Mesothelial cell of epicardium (in vitro differentiated cells): ENCODE measurements at regions not wholly inside any gene's neighbourhood (a gene's known extent, or its start where the extent isn't known, plus 50 kb on each side); places are given as distances from the start of the nearest gene placed in this dataset.

Source experiments
- DNase-seq, 2 experiments: peaks; one replicate each; pipeline ENCODE4 v3.0.0; 2021; ENCODE audit warnings: low spot score in 2 of 2; ENCODE audit not compliant: unreplicated experiment in 2 of 2
- H3K27ac Mint-ChIP-seq: 2 replicates; pipeline ENCODE4 v1.8.0; 2021; ENCODE audit warnings: mixed read lengths
- H3K27me3 Mint-ChIP-seq: 2 replicates; pipeline ENCODE4 v1.8.0; 2021; ENCODE audit warnings: low read depth, mixed read lengths
- H3K36me3 Mint-ChIP-seq: 2 replicates; pipeline ENCODE4 v1.8.0; 2021; ENCODE audit warnings: mixed read lengths
- H3K4me1 Mint-ChIP-seq: 2 replicates; pipeline ENCODE4 v1.8.0; 2021; ENCODE audit warnings: mixed read lengths
- H3K4me3 Mint-ChIP-seq: 2 replicates; pipeline ENCODE4 v1.8.0; 2021; ENCODE audit warnings: mild to moderate bottlenecking, moderate library complexity, mixed read lengths
- H3K9me3 Mint-ChIP-seq: 2 replicates; pipeline ENCODE4 v1.8.0; 2021; ENCODE audit warnings: mixed read lengths
- TF ChIP-seq, protein P1 (sequence below): fragments of 200-600 bp; sonication (generic); IDR thresholded peaks from one replicate; pipeline ENCODE4 v1.5.0; 2021; ENCODE audit warnings: antibody characterized with exemption; ENCODE audit not compliant: unreplicated experiment

DNA sequence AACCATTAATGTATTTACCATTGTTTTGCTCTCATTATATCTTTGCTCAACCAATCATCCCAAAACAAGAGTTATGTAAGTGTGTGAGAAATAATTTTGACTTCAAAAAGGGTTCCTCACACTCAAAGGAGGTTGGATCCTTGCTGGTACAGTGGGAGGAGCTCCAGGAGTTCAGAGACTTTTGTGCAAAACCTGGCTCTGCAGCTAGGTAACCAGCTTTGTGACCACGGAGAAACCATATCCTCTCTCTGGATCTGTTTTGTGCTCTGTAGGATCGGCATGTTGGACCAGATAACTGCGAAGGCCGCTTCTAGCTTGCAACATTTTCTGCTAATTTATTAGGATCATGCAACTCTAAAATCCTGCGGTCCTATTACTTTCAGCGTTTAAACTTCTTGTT lies 128.6 kb upstream of the LIPC start:
- peaks cover 4% of the 10 kb centered on the region for H3K9me3 Mint-ChIP-seq
- H3K4me1 Mint-ChIP-seq, result peaks cover 9% of the 10 kb centered on the region
- H3K4me3 Mint-ChIP-seq, result no peak overlapping the region
- TF ChIP-seq, protein P1, sequence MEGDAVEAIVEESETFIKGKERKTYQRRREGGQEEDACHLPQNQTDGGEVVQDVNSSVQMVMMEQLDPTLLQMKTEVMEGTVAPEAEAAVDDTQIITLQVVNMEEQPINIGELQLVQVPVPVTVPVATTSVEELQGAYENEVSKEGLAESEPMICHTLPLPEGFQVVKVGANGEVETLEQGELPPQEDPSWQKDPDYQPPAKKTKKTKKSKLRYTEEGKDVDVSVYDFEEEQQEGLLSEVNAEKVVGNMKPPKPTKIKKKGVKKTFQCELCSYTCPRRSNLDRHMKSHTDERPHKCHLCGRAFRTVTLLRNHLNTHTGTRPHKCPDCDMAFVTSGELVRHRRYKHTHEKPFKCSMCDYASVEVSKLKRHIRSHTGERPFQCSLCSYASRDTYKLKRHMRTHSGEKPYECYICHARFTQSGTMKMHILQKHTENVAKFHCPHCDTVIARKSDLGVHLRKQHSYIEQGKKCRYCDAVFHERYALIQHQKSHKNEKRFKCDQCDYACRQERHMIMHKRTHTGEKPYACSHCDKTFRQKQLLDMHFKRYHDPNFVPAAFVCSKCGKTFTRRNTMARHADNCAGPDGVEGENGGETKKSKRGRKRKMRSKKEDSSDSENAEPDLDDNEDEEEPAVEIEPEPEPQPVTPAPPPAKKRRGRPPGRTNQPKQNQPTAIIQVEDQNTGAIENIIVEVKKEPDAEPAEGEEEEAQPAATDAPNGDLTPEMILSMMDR, result no peak
- no peak for DNase-seq
- no peaks in the 10 kb centered on the region for H3K27me3 Mint-ChIP-seq
- no peak overlapping the region for H3K27ac Mint-ChIP-seq
- H3K36me3 Mint-ChIP-seq, result no peaks in the 10 kb centered on the region

DNA sequence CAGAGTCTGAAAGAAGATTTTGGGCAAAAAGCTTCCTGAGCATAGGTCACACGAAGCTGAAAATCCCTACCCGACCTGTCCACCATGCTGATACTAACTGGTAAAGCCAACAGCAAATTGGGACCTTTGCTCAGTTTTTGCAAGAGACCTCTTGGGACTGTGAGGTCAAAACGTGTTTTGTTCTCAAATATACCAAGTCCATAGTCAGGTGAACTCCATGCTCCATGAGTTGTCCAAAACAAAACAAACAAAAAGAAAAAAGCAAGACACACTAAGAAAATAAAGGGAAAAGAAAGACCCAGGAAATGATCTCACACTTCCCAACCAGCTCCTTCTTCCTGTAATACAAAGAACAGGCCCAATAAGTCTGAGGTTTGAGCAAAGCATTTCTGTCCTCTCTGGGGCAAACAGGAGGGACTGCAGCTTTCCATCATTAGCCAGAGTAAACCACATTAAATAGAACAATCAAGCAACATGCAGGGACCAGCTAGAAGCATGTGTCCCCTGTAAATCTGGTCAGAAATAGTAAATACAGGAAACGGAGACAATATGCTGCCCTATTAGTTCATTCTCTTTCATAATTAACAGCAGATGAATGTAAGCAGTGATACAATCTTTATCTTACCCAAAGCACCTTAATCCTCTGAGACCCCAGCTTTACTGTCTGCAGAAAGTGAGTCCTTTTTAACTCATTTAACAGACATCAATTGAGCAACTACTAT lies 125.0 kb upstream of the LIPC start:
- H3K36me3 Mint-ChIP-seq, result no peaks in the 10 kb centered on the region
- no peak overlapping the region for H3K4me3 Mint-ChIP-seq
- H3K4me1 Mint-ChIP-seq, result peaks cover 9% of the 10 kb centered on the region
- no peaks in the 10 kb centered on the region for H3K27me3 Mint-ChIP-seq
- no peaks in the 10 kb centered on the region for H3K9me3 Mint-ChIP-seq
- TF ChIP-seq, protein P1, result no peak
- peak overlapping the region; percentile 72 for H3K27ac Mint-ChIP-seq
- no peak for DNase-seq

DNA sequence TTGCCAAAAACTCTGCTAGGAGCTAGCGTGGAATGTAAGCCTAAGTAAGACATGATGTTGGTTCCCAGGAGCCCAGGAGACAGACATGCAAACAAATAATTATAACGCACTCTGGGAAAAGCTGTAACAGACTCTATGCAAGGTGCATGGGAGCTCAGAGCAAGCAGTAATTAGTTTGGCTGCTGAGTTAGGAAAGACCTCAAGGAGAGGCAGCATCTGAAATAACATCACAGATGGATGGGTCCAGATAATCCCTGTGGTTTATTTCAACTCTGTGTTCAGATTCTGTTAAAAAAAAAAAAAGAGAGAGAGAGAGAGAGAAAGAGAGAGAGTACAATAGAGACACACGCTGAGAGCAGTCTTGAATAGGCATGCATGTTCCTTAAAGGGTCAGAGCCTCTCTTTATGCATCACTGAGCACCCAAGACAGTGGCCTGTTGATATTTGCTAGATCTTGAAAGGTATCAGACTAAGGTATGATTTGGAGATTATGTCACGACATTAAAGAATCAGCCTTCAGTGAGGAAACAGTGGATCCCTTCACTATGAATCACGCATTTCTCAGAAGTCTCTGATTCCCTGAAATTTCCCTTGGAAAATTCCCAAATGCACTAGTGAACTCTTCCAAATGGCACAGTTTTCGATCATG lies 124.4 kb upstream of the LIPC start:
- no peaks in the 10 kb centered on the region for H3K36me3 Mint-ChIP-seq
- no peak for DNase-seq
- H3K4me1 Mint-ChIP-seq, result peaks cover 14% of the 10 kb centered on the region
- H3K4me3 Mint-ChIP-seq, result no peak overlapping the region
- H3K27ac Mint-ChIP-seq, result peak overlapping the region; percentile 72
- TF ChIP-seq, protein P1, result no peak
- H3K27me3 Mint-ChIP-seq, result no peaks in the 10 kb centered on the region
- H3K9me3 Mint-ChIP-seq, result no peaks in the 10 kb centered on the region

DNA sequence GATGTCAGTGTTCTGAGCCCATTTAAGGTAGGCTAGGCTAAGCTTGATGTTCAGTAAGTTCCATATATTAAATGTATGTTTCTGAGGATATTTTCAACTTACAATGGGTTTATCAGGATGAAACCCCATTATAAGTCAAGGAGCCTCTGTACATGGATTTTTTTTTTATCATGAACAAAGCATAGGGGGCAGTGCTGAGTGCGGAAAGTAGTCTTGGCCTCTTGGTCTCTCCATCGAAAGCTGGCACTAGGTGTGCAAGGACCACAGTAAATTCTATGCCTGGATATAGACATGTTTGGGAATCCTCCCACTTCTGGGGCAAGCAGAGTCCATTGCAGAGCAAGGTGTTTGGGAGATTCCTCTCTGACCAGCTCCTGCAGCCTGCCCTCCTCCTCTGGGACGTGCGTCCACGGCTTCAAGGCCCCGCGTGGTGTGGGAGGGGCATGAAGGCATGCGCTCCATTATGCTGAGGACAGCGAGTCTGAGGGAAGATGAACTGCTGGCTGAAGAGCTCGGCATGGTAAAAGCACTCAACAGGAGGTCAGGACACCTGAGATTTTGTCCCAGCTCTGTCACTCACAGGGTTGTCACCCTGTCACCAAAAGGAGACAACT lies 122.9 kb upstream of the LIPC start:
- H3K9me3 Mint-ChIP-seq, result no peaks in the 10 kb centered on the region
- H3K4me1 Mint-ChIP-seq, result peaks cover 18% of the 10 kb centered on the region
- H3K36me3 Mint-ChIP-seq, result no peaks in the 10 kb centered on the region
- no peak overlapping the region for H3K4me3 Mint-ChIP-seq
- H3K27ac Mint-ChIP-seq, result no peak overlapping the region
- TF ChIP-seq, protein P1, result peak; percentile 29
- no peaks in the 10 kb centered on the region for H3K27me3 Mint-ChIP-seq
- DNase-seq, result no peak

GRCh38 chr15:58309963-58310928 lies 121.5 kb upstream of the LIPC start:
- Mint-ChIP-seq H3K27me3 (no peaks in the 10 kb centered on the region), H3K36me3 (no peaks in the 10 kb centered on the region), H3K4me1 (peaks cover 18% of the 10 kb centered on the region), H3K27ac (peak overlapping the region; percentile 12), H3K9me3 (no peaks in the 10 kb centered on the region), H3K4me3 (no peak overlapping the region)
- no peak for DNase-seq
- TF ChIP-seq, protein P1, result no peak
